DMS153 treated with DMSO at 0.1 percent for 48 hours (cell line): ENCODE measurements at regions not wholly inside any gene's neighbourhood (a gene's known extent, or its start where the extent isn't known, plus 50 kb on each side); places are given as distances from the start of the nearest gene placed in this dataset.

Experiments used
- DNase-seq: peaks from one replicate; lab custom pipeline; 2025; ENCODE audit not compliant: unreplicated experiment; lab: John Stamatoyannopoulos, UW

GRCh38 chr10:75294866-75295701, 59.3 kb upstream of the COMTD1 start:
- peak; percentile 68 for DNase-seq

GRCh38 chr10:75294518-75294865, 58.7 kb upstream of the COMTD1 start:
- no peak for DNase-seq

GRCh38 chr10:75294031-75294437, 58.3 kb upstream of the COMTD1 start:
- DNase-seq = no peak

- no peak for DNase-seq
Measured at GRCh38 chr10:75293446-75293820, 57.7 kb upstream of the COMTD1 start.

GRCh38 chr10:75292794-75293445, 57.2 kb upstream of the COMTD1 start:
- no peak for DNase-seq

- DNase-seq = no peak
Measured at GRCh38 chr10:75291805-75292204, 56.0 kb upstream of the COMTD1 start.

GRCh38 chr10:75288140-75288711, 52.5 kb upstream of the COMTD1 start:
- DNase-seq = no peak

- no peak for DNase-seq
Measured at GRCh38 chr10:75287697-75288096, 51.9 kb upstream of the COMTD1 start.

- DNase-seq = no peak
Measured at GRCh38 chr10:75286901-75287300, 51.1 kb upstream of the COMTD1 start.
